IPS-15b (cell line): ENCODE measurements at regions not wholly inside any gene's neighbourhood (a gene's known extent, or its start where the extent isn't known, plus 50 kb on each side); places are given as distances from the start of the nearest gene placed in this dataset.

Source experiments
- H3K27me3 ChIP-seq: one replicate; pipeline ENCODE4 v1.6.1; 2013; ENCODE audit warnings: low read length; ENCODE audit not compliant: control insufficient read depth, insufficient read depth
- H3K36me3 ChIP-seq: one replicate; pipeline ENCODE4 v1.6.1; 2013; ENCODE audit warnings: low read length; ENCODE audit not compliant: control insufficient read depth, insufficient read depth
- H3K4me1 ChIP-seq: one replicate; pipeline ENCODE4 v1.6.1; 2013; ENCODE audit warnings: mild to moderate bottlenecking, low read length; ENCODE audit not compliant: control insufficient read depth, insufficient read depth
- H3K4me3 ChIP-seq: one replicate; pipeline ENCODE4 v1.5.1; 2013; ENCODE audit warnings: low read depth, low read length
- H3K9ac ChIP-seq: one replicate; pipeline ENCODE4 v1.6.1; 2013; ENCODE audit warnings: low read depth, mild to moderate bottlenecking, low read length
- H3K9me3 ChIP-seq: one replicate; pipeline ENCODE4 v1.6.1; 2013; ENCODE audit warnings: mild to moderate bottlenecking, low read length; ENCODE audit not compliant: control insufficient read depth, insufficient read depth

DNA sequence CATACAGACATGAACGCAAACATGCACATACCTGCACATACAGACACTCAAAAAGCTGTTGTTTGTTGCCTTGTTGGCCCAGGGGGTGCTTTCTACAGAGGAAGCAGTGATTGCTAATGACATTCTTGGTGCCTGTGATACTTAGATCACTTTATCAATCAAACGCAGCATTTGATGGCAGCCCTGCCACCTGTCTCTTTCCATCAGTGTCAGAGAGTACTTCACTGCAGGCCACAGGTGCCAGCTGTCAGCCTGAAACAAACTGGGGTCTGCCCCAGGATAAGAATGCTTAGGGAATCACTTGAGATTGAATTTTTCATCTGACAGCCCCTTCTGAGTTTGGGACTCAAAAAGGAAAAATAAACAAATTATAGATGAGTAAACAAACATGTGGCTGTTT is 388.9 kb upstream of the SGCD start:
- no peak overlapping the region for H3K4me3 ChIP-seq
- no peaks in the 10 kb centered on the region for H3K27me3 ChIP-seq

DNA sequence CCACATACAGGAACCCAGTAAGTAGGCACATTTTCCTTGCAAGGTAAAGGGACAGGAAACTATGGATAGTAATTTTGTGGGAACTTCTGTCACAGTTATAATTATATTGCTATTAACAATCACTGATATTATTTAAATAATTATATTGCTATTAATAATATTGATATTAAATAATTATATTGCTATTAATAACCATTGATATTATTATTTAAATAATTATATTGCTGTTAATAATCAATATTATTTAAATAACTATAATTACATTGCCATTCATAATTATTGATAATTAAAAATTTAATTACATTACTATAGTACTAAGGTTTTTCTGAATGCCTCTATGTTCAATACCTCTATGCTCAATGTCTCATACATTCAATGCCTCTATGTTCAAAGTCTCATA is 385.6 kb upstream of the SGCD start:
- no peaks in the 10 kb centered on the region for H3K4me1 ChIP-seq
- no peak overlapping the region for H3K9ac ChIP-seq
- H3K4me3 ChIP-seq, result no peak overlapping the region

More for the DNA sequence above, 388.9 kb upstream of the SGCD start:
- H3K4me1 ChIP-seq, result no peaks in the 10 kb centered on the region
- no peaks in the 10 kb centered on the region for H3K36me3 ChIP-seq
- H3K9me3 ChIP-seq, result no peaks in the 10 kb centered on the region
- H3K9ac ChIP-seq, result no peak overlapping the region

GRCh38 chr5:155943516-155944407 is 383.2 kb upstream of the SGCD start:
- Histone ChIP-seq H3K27me3 (no peaks in the 10 kb centered on the region), H3K4me3 (no peak overlapping the region), H3K9me3 (no peaks in the 10 kb centered on the region), H3K4me1 (no peaks in the 10 kb centered on the region), H3K9ac (no peak overlapping the region), H3K36me3 (no peaks in the 10 kb centered on the region)

More for the DNA sequence above, 385.6 kb upstream of the SGCD start:
- no peaks in the 10 kb centered on the region for H3K27me3 ChIP-seq
- H3K9me3 ChIP-seq, result no peaks in the 10 kb centered on the region
- no peaks in the 10 kb centered on the region for H3K36me3 ChIP-seq

DNA sequence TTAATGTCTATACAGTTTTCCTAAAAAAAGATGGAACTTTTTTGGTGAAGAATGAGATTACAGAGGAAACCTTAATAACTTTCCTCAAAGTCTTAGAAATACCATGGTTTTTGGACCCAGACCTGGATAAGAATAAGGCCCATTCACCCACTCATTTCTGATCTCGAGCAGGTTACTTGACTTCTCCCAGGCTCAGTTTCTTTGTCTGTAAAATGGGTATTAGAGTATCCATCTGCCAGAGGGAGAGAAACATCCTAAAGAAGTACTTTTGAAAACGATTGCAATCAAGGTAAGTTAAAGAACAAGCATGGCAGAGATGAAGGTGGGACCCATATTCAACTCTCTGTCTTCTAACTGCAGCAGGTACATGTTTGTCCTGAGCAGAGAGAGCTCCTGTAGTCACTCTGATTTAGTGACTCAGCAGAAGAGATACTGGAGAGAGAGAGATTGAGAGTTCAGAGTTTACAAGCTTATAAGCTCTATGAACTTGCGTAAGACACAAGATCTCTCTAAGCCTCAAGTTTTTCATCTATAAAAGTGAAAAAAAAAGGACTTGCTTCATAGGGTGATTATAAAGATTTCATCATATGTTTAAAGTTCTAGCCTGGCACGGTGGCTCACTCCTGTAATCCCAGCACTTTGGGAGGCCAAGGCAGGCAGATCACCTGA is 379.4 kb upstream of the SGCD start:
- peaks cover 3% of the 10 kb centered on the region for H3K4me1 ChIP-seq
- no peaks in the 10 kb centered on the region for H3K36me3 ChIP-seq
- no peak overlapping the region for H3K4me3 ChIP-seq
- no peak overlapping the region for H3K9ac ChIP-seq
- H3K27me3 ChIP-seq, result no peaks in the 10 kb centered on the region
- no peaks in the 10 kb centered on the region for H3K9me3 ChIP-seq

DNA sequence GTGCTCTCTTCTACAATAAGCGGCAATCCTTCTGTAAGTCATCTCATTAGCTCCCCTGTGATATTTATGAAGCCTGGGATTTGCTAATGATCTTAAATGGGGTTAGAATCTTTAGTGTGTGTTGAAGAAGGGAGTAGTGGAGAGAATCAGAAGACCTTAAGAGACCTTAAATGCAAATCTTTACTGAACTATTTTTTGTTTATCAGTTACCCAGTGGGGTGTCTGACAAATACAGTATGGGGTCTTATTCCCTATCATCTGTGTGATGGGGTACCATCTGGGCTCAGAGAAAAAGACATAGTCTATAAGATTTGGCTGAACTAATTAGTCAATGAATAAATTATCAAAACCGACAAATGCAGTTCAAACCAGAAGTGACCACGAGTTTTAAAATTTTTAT is 378.4 kb upstream of the SGCD start:
- no peaks in the 10 kb centered on the region for H3K9me3 ChIP-seq
- no peak overlapping the region for H3K9ac ChIP-seq
- no peak overlapping the region for H3K4me3 ChIP-seq
- H3K36me3 ChIP-seq, result no peaks in the 10 kb centered on the region
- H3K4me1 ChIP-seq, result peaks cover 13% of the 10 kb centered on the region
- no peaks in the 10 kb centered on the region for H3K27me3 ChIP-seq

DNA sequence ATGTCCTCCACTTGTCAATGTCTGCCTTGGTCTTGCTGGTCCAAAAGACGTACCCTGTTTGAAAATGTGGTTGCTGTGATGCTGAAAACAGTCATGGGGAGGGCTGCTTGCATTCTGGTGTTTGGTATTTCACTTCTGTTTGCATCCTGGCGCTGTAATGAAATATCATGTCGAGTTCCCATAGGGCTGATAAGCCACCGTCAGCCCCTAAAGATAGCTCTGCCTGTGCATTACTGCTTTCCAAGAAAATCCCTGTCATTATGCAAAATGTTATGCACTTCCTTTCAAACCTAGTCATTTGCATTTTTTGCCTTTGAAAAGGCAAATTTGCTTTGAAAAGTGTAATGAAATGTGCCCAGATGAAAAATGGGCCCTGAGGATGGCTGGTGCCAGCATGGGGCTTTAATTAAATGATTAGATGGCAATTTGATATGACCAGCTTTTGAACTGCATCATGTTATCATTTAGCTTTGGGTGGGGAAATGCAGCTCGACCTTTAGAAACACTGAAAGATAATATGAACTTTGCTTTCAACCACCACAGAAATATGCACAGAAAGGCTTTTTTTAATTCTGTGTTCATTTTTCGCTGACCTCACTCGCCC is 374.4 kb upstream of the SGCD start:
- Histone ChIP-seq H3K9ac (no peak overlapping the region), H3K4me3 (no peak overlapping the region), H3K27me3 (no peaks in the 10 kb centered on the region), H3K9me3 (no peaks in the 10 kb centered on the region), H3K36me3 (no peaks in the 10 kb centered on the region), H3K4me1 (peaks cover 13% of the 10 kb centered on the region)

- no peak overlapping the region for H3K4me3 ChIP-seq
- no peak overlapping the region for H3K9ac ChIP-seq
- H3K9me3 ChIP-seq, result no peaks in the 10 kb centered on the region
- no peaks in the 10 kb centered on the region for H3K36me3 ChIP-seq
- H3K27me3 ChIP-seq, result no peaks in the 10 kb centered on the region
- H3K4me1 ChIP-seq, result peaks cover 13% of the 10 kb centered on the region
Measured at GRCh38 chr5:155953335-155953734, 373.6 kb upstream of the SGCD start.

GRCh38 chr5:155954701-155955445 is 372.1 kb upstream of the SGCD start:
- Histone ChIP-seq H3K4me3 (no peak overlapping the region), H3K27me3 (no peaks in the 10 kb centered on the region), H3K4me1 (peaks cover 13% of the 10 kb centered on the region), H3K36me3 (no peaks in the 10 kb centered on the region), H3K9me3 (no peaks in the 10 kb centered on the region), H3K9ac (no peak overlapping the region)

DNA sequence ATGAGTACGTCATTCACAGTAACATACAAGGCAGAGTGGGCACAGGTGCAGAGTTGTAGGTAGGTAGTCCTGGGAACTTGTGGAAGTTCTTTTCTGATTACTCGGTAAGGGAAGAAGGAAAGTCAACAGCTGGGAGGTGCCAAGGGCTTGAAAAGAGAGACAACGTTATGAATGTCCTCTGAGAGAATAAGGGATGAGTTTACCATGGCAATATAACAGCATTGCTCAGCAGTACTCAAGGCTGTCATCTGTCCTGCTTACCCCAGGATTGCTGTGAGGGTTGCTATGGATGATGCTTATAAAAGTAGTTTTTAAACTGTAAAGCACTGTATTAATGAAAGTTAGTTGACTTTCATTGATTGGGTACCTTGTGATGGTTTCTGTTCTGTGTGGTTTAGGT is 369.1 kb upstream of the SGCD start:
- Histone ChIP-seq H3K9me3 (no peaks in the 10 kb centered on the region), H3K4me3 (no peak overlapping the region), H3K27me3 (no peaks in the 10 kb centered on the region), H3K4me1 (peaks cover 7% of the 10 kb centered on the region), H3K9ac (no peak overlapping the region), H3K36me3 (no peaks in the 10 kb centered on the region)

DNA sequence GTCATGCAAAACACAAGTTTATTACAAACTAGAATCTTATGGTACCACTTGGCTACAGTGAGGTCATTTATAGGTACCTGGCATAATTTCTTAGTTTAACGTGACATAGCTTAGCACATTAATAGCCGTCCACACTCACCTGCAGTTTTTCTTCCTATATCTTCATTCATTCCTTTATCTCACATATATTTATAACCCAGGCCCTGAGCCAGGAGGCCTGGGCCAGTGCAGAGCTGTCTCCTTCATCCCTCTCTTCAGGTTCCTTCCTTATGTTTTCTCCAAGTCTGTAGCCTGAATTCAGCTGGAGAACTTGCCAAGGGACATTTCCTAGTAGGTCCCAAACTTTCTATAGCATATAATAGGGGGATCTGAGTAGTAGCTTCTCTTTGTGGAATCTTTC is 367.9 kb upstream of the SGCD start:
- H3K36me3 ChIP-seq, result no peaks in the 10 kb centered on the region
- no peak overlapping the region for H3K9ac ChIP-seq
- no peaks in the 10 kb centered on the region for H3K9me3 ChIP-seq
- H3K4me1 ChIP-seq, result no peaks in the 10 kb centered on the region
- no peak overlapping the region for H3K4me3 ChIP-seq
- H3K27me3 ChIP-seq, result no peaks in the 10 kb centered on the region

DNA sequence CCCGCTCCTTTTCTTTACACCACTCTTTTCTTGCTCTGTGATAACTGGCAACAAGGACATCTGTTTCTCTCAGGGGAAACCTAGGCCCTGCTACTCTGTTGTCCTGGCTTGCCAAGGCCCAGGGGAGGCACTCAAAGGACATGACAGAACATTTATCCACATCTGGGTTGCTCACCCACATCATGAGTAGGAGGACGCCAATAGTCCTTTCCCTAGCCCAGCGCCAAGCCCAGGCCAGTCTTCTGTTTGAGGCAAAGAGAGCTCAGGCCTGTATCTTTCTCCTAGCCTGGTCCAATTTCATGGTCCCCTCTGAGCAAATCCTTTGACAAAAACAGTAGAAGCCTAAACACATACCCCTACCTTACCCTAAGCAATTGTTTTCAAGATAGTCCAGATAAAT is 366.8 kb upstream of the SGCD start:
- H3K9me3 ChIP-seq, result no peaks in the 10 kb centered on the region
- no peak overlapping the region for H3K9ac ChIP-seq
- H3K4me1 ChIP-seq, result no peaks in the 10 kb centered on the region
- H3K4me3 ChIP-seq, result no peak overlapping the region
- H3K36me3 ChIP-seq, result no peaks in the 10 kb centered on the region
- H3K27me3 ChIP-seq, result no peaks in the 10 kb centered on the region
